ENCODE measurements at regions not wholly inside any gene's neighbourhood (a gene's known extent, or its start where the extent isn't known, plus 50 kb on each side); places are given as distances from the start of the nearest gene placed in this dataset.

- Histone ChIP-seq H3K9me3 (ENCODE audit: control insufficient read depth, low read depth, low read length) (no peaks in the 10 kb centered on the region), H3K79me2 (ENCODE audit: control insufficient read depth, insufficient read depth, low read length) (no peaks in the 10 kb centered on the region), H4K20me1 (ENCODE audit: control insufficient read depth, extremely low read depth, insufficient read depth, low read length) (no peaks in the 10 kb centered on the region), H3K36me3 (ENCODE audit: control insufficient read depth in 2 of 2, extremely low read depth in 1 of 2, insufficient read depth in 2 of 2, low read length in 2 of 2) (no peaks in the 10 kb centered on the region), H3K27ac (ENCODE audit: control insufficient read depth, insufficient read depth, low read length) (no peak overlapping the region), H3K9me1 (ENCODE audit: control insufficient read depth, extremely low read depth, insufficient read depth, low read length) (no peaks in the 10 kb centered on the region), H3K4me2 (ENCODE audit: control insufficient read depth, extremely low read depth, insufficient read depth, low read depth, low read length) (no peak overlapping the region), H2AFZ (ENCODE audit: control insufficient read depth, low read length) (no peak overlapping the region), H3K4me1 (ENCODE audit: control insufficient read depth, extremely low read depth, insufficient read depth, low read length) (no peaks in the 10 kb centered on the region), H3K4me3 (ENCODE audit: control insufficient read depth in 2 of 3, extremely low read depth in 1 of 3, insufficient read depth in 2 of 3, low read depth in 1 of 3, low read length in 3 of 3) (no peak overlapping the region), H3K9ac (ENCODE audit: control insufficient read depth, extremely low read depth, insufficient read depth, low read length) (no peak overlapping the region), H3K27me3 (ENCODE audit: control insufficient read depth, extremely low read depth, insufficient read depth, low read length) (no peaks in the 10 kb centered on the region)
- DNase-seq (ENCODE audit: low read depth, low spot score) (no peak), FAIRE-seq (no peak)
- TF ChIP-seq EZH2 (IDR thresholded peaks at IDR 0.05; ENCODE audit: low read length), result no peak
- TF ChIP-seq, protein P1, sequence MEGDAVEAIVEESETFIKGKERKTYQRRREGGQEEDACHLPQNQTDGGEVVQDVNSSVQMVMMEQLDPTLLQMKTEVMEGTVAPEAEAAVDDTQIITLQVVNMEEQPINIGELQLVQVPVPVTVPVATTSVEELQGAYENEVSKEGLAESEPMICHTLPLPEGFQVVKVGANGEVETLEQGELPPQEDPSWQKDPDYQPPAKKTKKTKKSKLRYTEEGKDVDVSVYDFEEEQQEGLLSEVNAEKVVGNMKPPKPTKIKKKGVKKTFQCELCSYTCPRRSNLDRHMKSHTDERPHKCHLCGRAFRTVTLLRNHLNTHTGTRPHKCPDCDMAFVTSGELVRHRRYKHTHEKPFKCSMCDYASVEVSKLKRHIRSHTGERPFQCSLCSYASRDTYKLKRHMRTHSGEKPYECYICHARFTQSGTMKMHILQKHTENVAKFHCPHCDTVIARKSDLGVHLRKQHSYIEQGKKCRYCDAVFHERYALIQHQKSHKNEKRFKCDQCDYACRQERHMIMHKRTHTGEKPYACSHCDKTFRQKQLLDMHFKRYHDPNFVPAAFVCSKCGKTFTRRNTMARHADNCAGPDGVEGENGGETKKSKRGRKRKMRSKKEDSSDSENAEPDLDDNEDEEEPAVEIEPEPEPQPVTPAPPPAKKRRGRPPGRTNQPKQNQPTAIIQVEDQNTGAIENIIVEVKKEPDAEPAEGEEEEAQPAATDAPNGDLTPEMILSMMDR (optimal IDR thresholded peaks at IDR 0.05 in 1 of 3, IDR thresholded peaks at IDR 0.05 in 1 of 3, conservative IDR thresholded peaks at IDR 0.05 in 1 of 3; ENCODE audit: extremely low read depth in 1 of 3, insufficient read depth in 2 of 3, low read length in 3 of 3), result no peak
- dilution Hi-C loops (cut with MboI; ENCODE audit: extremely low pct_ligation_motif_present, low sequenced_read_pairs), result no loop called here
These were observed 369.3 kb downstream of the NXPE2 start for GRCh38 chr11:115047631-115048030.

GRCh38 chr11:115049796-115050195 is 371.5 kb downstream of the NXPE2 start:
- Histone ChIP-seq H3K27me3 (ENCODE audit: control insufficient read depth, extremely low read depth, insufficient read depth, low read length) (no peaks in the 10 kb centered on the region), H3K79me2 (ENCODE audit: control insufficient read depth, insufficient read depth, low read length) (no peaks in the 10 kb centered on the region), H3K4me1 (ENCODE audit: control insufficient read depth, extremely low read depth, insufficient read depth, low read length) (no peaks in the 10 kb centered on the region), H3K36me3 (ENCODE audit: control insufficient read depth in 2 of 2, extremely low read depth in 1 of 2, insufficient read depth in 2 of 2, low read length in 2 of 2) (no peaks in the 10 kb centered on the region), H4K20me1 (ENCODE audit: control insufficient read depth, extremely low read depth, insufficient read depth, low read length) (no peaks in the 10 kb centered on the region), H3K27ac (ENCODE audit: control insufficient read depth, insufficient read depth, low read length) (no peak overlapping the region), H3K9me3 (ENCODE audit: control insufficient read depth, low read depth, low read length) (no peaks in the 10 kb centered on the region), H2AFZ (ENCODE audit: control insufficient read depth, low read length) (no peak overlapping the region), H3K9ac (ENCODE audit: control insufficient read depth, extremely low read depth, insufficient read depth, low read length) (no peak overlapping the region), H3K4me2 (ENCODE audit: control insufficient read depth, extremely low read depth, insufficient read depth, low read depth, low read length) (no peak overlapping the region), H3K9me1 (ENCODE audit: control insufficient read depth, extremely low read depth, insufficient read depth, low read length) (no peaks in the 10 kb centered on the region), H3K4me3 (ENCODE audit: control insufficient read depth in 2 of 3, extremely low read depth in 1 of 3, insufficient read depth in 2 of 3, low read depth in 1 of 3, low read length in 3 of 3) (no peak overlapping the region)
- no peak for DNase-seq (ENCODE audit: low read depth, low spot score)
- TF ChIP-seq EZH2 (IDR thresholded peaks at IDR 0.05; ENCODE audit: low read length), result no peak
- TF ChIP-seq, protein P1 (optimal IDR thresholded peaks at IDR 0.05 in 1 of 3, IDR thresholded peaks at IDR 0.05 in 1 of 3, conservative IDR thresholded peaks at IDR 0.05 in 1 of 3; ENCODE audit: extremely low read depth in 1 of 3, insufficient read depth in 2 of 3, low read length in 3 of 3), result no peak
- dilution Hi-C loops (cut with MboI; ENCODE audit: extremely low pct_ligation_motif_present, low sequenced_read_pairs), result no loop called here
- no peak for FAIRE-seq

Measured in keratinocyte (primary cell).